AG09309 (cell line): ENCODE measurements at regions not wholly inside any gene's neighbourhood (a gene's known extent, or its start where the extent isn't known, plus 50 kb on each side); places are given as distances from the start of the nearest gene placed in this dataset.

Source experiments
- DNase-seq: peaks from one replicate; pipeline ENCODE4 v3.0.0-alpha.2; 2010; ENCODE audit warnings: low read depth
- H3K4me3 ChIP-seq: 2 replicates; pipeline ENCODE4 v1.5.1; 2011; ENCODE audit warnings: mild to moderate bottlenecking, low read depth, low read length, moderate library complexity; ENCODE audit not compliant: control insufficient read depth
- TF ChIP-seq, protein P1 (sequence below): IDR thresholded peaks from 2 replicates; pipeline ENCODE4 v1.5.1; 2011; ENCODE audit warnings: mild to moderate bottlenecking, low read depth, low read length, inconsistent platforms; ENCODE audit not compliant: insufficient read depth, control insufficient read depth; ENCODE audit errors: missing control alignments

GRCh38 chr4:175051974-175052373 is 133.8 kb downstream of the ADAM29 start:
- no peak for DNase-seq
- no peak overlapping the region for H3K4me3 ChIP-seq
- TF ChIP-seq, protein P1, sequence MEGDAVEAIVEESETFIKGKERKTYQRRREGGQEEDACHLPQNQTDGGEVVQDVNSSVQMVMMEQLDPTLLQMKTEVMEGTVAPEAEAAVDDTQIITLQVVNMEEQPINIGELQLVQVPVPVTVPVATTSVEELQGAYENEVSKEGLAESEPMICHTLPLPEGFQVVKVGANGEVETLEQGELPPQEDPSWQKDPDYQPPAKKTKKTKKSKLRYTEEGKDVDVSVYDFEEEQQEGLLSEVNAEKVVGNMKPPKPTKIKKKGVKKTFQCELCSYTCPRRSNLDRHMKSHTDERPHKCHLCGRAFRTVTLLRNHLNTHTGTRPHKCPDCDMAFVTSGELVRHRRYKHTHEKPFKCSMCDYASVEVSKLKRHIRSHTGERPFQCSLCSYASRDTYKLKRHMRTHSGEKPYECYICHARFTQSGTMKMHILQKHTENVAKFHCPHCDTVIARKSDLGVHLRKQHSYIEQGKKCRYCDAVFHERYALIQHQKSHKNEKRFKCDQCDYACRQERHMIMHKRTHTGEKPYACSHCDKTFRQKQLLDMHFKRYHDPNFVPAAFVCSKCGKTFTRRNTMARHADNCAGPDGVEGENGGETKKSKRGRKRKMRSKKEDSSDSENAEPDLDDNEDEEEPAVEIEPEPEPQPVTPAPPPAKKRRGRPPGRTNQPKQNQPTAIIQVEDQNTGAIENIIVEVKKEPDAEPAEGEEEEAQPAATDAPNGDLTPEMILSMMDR = no peak

- H3K4me3 ChIP-seq = no peak overlapping the region
- TF ChIP-seq, protein P1 = no peak
- no peak for DNase-seq
These were observed 136.8 kb downstream of the ADAM29 start for GRCh38 chr4:175054980-175055379.

- no peak for DNase-seq
- TF ChIP-seq, protein P1 = no peak
- no peak overlapping the region for H3K4me3 ChIP-seq
These were observed 144.0 kb downstream of the ADAM29 start for GRCh38 chr4:175062183-175062592.

DNA sequence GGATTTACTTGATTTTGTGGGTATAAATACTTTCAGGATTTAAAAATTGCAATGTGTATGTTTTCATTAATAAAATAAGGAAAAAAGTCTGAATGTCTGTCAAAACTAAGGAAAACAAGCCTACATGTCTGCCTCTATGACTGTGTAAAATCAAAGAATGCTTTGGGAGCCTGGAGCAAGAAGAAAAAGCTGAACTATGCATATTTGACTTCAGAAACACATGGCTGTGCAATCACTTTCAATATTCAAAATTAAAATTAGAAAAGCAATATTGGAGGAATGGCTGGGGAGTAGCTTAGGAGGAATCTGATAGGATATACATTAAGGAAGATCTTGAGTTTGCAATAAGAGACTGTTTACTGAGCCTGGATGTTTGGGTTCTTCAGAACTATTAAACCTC is 147.1 kb downstream of the ADAM29 start:
- no peak overlapping the region for H3K4me3 ChIP-seq
- DNase-seq = no peak
- TF ChIP-seq, protein P1 = no peak

DNA sequence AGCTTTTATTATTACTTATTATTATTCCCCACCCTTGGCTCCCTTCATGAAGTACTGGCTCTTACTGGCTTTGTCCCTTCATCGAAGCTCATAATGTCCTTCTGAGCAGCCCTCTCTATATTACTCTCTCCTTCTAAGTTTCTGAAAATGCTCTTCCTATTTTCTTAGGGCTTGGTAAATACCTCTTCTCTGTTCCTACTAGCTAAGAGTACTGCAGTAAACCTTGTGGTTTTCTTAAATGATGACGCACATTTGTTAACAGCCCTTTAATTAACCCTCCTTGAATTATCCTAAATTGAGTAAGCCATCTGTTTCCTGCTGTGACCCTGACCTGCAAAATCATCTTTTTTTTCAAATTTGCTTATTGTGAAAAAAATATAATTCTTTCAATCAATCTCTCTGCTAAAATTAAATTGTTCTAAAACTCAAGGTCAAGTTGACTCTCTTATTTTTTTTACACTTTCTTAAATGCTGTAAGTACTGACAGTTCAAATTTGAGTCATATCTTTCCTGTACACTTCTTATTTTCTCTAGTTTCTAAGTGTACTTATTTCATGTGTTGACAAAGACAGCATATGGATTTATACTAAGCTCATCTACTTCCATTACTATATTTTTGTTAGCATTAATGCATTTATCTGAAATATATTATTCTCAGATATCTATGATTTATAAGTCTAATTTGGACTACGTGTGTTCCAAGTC is 148.9 kb downstream of the ADAM29 start:
- no peak for DNase-seq
- TF ChIP-seq, protein P1 = no peak
- H3K4me3 ChIP-seq = no peak overlapping the region

- DNase-seq = no peak
- TF ChIP-seq, protein P1 = no peak
These were observed 150.1 kb downstream of the ADAM29 start for GRCh38 chr4:175068266-175068665.

More at GRCh38 chr4:175068266-175068665, 150.1 kb downstream of the ADAM29 start:
- H3K4me3 ChIP-seq = no peak overlapping the region
